ENCODE measurements at regions not wholly inside any gene's neighbourhood (a gene's known extent, or its start where the extent isn't known, plus 50 kb on each side); places are given as distances from the start of the nearest gene placed in this dataset.

DNA sequence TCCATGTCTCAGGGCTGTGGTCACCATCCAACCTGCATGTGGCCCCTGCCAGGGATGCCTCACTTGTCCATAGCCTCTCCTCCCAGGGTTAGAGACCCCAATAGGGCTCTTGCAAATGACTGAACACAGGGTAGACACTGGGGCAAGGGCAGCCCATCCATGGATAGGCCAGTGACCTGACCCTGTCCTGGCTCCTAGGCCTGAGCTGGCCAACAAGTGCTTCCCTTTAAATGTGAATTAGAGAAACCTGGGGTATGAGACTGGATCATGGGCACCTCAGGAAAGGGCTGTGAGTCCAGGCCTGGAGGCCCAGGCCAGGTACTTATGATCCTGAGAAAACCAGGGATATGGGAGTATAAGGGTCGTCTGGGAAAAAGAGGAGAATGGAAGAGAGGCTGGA is 64.5 kb downstream of the COPS8 start:
- peaks cover 0 to 29% (median 13%) of the 10 kb centered on the region in 4 donors for H3K9me3 ChIP-seq
- TF ChIP-seq EP300 (IDR thresholded peaks at IDR 0.05) (no peak), POLR2A (IDR thresholded peaks at IDR 0.05) (no peak)
- TF ChIP-seq, protein P1, sequence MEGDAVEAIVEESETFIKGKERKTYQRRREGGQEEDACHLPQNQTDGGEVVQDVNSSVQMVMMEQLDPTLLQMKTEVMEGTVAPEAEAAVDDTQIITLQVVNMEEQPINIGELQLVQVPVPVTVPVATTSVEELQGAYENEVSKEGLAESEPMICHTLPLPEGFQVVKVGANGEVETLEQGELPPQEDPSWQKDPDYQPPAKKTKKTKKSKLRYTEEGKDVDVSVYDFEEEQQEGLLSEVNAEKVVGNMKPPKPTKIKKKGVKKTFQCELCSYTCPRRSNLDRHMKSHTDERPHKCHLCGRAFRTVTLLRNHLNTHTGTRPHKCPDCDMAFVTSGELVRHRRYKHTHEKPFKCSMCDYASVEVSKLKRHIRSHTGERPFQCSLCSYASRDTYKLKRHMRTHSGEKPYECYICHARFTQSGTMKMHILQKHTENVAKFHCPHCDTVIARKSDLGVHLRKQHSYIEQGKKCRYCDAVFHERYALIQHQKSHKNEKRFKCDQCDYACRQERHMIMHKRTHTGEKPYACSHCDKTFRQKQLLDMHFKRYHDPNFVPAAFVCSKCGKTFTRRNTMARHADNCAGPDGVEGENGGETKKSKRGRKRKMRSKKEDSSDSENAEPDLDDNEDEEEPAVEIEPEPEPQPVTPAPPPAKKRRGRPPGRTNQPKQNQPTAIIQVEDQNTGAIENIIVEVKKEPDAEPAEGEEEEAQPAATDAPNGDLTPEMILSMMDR (IDR thresholded peaks at IDR 0.05), result no peak
- no peak overlapping the region for H3K4me3 ChIP-seq
- 88 to 97% methylated on average over 1 of the region's 1 CpG for WGBS, 2 donors
- no peak for DNase-seq (ENCODE audit: low spot score in 2 of 2)
- H3K36me3 ChIP-seq, result no peaks in the 10 kb centered on the region
- H3K27me3 ChIP-seq, result no peaks in the 10 kb centered on the region
- H3K4me1 ChIP-seq, result peaks cover 0 to 6% (median 0%) of the 10 kb centered on the region in 4 donors
- peak overlapping the region in 1 of 4 donors; percentile 21 for H3K27ac ChIP-seq

DNA sequence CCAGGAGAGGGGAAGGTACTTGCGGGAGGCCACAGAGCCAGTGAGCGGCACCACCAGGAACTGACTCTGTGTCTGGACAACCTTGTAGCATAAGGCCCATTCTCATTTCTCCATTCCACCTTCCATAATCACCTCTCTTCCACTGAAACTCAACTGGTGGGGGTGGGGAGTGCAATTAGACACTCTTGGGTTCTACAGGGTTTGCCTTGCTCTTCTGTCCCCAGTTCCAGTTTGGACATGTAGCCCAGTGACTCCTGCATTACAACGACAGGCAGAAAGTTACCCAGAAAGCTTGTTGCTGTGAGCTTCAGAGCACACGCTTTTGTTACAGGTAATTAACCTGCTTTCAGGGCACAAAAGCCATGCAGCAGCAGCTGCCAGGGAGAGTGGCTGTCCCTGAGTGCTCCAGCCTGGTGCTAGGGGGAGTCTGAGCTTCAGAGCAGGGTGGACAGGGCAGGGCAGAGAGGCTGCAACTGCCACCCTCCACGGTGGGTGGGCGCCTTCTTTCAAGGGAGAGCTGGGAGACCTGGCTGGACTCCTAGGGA is 65.2 kb downstream of the COPS8 start:
- Histone ChIP-seq H3K27me3 (no peaks in the 10 kb centered on the region), H3K9me3 (peaks cover 0 to 27% (median 13%) of the 10 kb centered on the region in 4 donors), H3K36me3 (no peaks in the 10 kb centered on the region), H3K4me3 (no peak overlapping the region), H3K27ac (no peak overlapping the region), H3K4me1 (peaks cover 0 to 6% (median 0%) of the 10 kb centered on the region in 4 donors)
- TF ChIP-seq POLR2A (IDR thresholded peaks at IDR 0.05), result no peak
- TF ChIP-seq EP300 (IDR thresholded peaks at IDR 0.05), result no peak
- TF ChIP-seq, protein P1 (IDR thresholded peaks at IDR 0.05), result no peak
- DNase-seq (ENCODE audit: low spot score in 2 of 2), result no peak
- 81 to 83% methylated on average over 6 of the region's 6 CpGs for WGBS, 2 donors

DNA sequence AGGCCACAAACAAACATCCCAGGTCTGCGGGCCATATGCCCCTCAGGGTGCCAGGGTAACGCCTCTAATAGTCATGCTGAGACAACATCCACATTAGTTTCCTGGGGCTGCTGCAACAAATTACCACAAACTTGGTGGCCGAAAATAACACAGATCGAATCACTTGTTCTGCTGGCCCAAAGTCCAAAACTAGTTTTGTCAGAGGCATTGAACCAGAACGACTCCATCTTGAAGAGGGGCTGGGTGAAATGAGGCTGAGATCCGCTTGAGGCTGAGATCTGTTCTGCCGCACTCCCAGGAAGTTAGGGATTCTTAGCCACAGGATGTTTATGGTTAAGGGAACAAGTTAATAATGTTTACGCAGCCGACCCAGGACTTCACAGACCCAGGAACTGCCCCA is 66.7 kb downstream of the COPS8 start:
- 62 to 74% methylated on average over 9 of the region's 9 CpGs for WGBS, 2 donors

DNA sequence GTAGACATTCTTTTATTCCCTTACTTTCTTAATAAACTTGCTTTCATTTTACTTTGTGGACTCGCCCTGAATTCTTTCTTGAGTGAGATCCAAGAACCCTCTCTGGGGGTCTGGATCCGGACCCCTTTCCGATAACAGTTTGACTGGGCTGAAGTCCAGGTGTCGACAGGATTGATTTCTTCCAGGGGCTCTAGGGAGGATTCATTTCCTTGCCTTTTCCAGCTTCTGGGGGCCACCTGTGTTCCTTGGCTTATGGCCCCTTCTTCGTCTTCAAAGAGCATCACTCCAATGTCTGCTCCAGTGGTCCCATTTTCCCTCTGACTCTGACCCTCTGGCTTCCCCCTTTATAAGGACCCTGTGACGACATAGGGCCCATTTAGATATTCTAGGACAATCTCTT is 67.5 kb downstream of the COPS8 start:
- Histone ChIP-seq H3K4me3 (no peak overlapping the region), H3K36me3 (no peaks in the 10 kb centered on the region), H3K27me3 (no peaks in the 10 kb centered on the region), H3K9me3 (peaks cover 0 to 5% (median 0%) of the 10 kb centered on the region in 4 donors), H3K4me1 (peaks cover 0 to 21% (median 0%) of the 10 kb centered on the region in 4 donors), H3K27ac (no peak overlapping the region)
- WGBS, 2 donors, result 67 to 76% methylated on average over 6 of the region's 6 CpGs
- TF ChIP-seq EP300 (IDR thresholded peaks at IDR 0.05) (no peak), POLR2A (IDR thresholded peaks at IDR 0.05) (no peak)
- TF ChIP-seq, protein P1 (IDR thresholded peaks at IDR 0.05), result no peak
- no peak for DNase-seq (ENCODE audit: low spot score in 2 of 2)

More for the DNA sequence above, 66.7 kb downstream of the COPS8 start:
- no peak overlapping the region for H3K27ac ChIP-seq
- H3K4me3 ChIP-seq, result no peak overlapping the region
- no peaks in the 10 kb centered on the region for H3K27me3 ChIP-seq
- TF ChIP-seq EP300 (IDR thresholded peaks at IDR 0.05) (no peak), POLR2A (IDR thresholded peaks at IDR 0.05) (no peak)
- TF ChIP-seq, protein P1 (IDR thresholded peaks at IDR 0.05), result no peak
- DNase-seq (ENCODE audit: low spot score in 2 of 2), result no peak
- H3K4me1 ChIP-seq, result peaks cover 0 to 20% (median 0%) of the 10 kb centered on the region in 4 donors
- H3K36me3 ChIP-seq, result no peaks in the 10 kb centered on the region
- H3K9me3 ChIP-seq, result peaks cover 0 to 12% (median 3%) of the 10 kb centered on the region in 4 donors

DNA sequence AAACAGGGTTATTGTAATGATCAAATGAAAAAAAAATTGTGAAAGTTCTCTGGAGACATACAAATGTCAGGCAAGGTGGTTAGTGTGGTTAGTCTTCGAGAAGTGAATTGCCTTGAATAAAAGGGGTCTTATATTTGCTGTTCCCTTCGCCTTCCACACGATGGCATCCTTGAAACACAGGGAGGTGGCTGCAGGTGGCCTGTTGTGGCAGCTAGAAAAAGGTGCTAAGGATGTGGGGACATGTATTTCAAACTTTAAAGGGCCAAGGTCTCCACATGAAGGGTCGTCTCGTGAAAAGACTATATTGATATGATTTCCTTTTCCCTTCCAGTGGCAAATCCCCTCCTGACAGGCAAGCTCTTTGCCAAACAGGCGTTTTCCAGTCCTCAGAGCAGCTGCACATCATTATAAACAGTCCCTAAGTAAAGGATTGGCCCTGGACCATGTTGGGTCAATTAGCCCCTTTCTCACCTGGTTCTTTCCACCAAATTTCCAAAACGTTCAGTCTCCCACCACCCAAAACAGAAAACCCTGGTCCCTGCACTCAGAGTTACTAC is 68.5 kb downstream of the COPS8 start:
- Histone ChIP-seq H3K9me3 (no peaks in the 10 kb centered on the region), H3K36me3 (no peaks in the 10 kb centered on the region), H3K27me3 (no peaks in the 10 kb centered on the region), H3K4me1 (peaks cover 0 to 21% (median 0%) of the 10 kb centered on the region in 4 donors), H3K4me3 (no peak overlapping the region), H3K27ac (peak overlapping the region in 1 of 4 donors; percentile 35)
- 36 to 42% methylated on average over 7 of the region's 7 CpGs for WGBS, 2 donors
- no peak for DNase-seq (ENCODE audit: low spot score in 2 of 2)
- TF ChIP-seq EP300 (IDR thresholded peaks at IDR 0.05) (peak in 1 of 2 donors; percentile 26), POLR2A (IDR thresholded peaks at IDR 0.05) (no peak)
- TF ChIP-seq, protein P1 (IDR thresholded peaks at IDR 0.05), result peak; percentile 26 to 64 (median 32)
